C4-2B (cell line): ENCODE measurements at regions not wholly inside any gene's neighbourhood (a gene's known extent, or its start where the extent isn't known, plus 50 kb on each side); places are given as distances from the start of the nearest gene placed in this dataset.

ENCODE experiments used
- ZFX ChIP-seq: fragments of 450-650 bp; IDR thresholded peaks from 2 replicates; pipeline ENCODE4 v1.6.1; 2017
- TF ChIP-seq, protein P1 (sequence below): fragments of 450-650 bp; conservative IDR thresholded peaks from 2 replicates; pipeline ENCODE4 v1.5.1; 2017; ENCODE audit warnings: mild to moderate bottlenecking

DNA sequence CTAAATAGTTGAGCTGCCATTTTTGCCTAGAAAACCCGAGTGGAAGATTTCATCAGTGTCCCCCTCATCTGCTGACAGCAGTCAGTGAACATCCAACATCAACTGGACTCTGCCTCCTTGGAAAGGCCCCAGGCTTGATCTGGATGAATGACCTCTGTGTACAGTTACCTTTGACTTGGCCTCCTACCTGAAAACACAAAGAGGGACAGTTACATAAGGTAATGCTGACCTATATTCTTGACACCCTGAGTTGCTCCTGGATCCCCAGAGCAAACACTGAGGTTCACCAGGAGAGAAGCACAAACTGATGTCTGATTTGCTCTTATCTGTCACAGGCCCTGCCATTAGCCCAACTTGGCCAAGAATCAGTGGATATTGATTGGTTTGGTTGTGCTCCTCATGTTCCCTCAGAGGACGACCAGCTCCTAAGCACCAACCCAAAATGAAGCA is 138.9 kb downstream of the PROX1 start:
- TF ChIP-seq, protein P1, sequence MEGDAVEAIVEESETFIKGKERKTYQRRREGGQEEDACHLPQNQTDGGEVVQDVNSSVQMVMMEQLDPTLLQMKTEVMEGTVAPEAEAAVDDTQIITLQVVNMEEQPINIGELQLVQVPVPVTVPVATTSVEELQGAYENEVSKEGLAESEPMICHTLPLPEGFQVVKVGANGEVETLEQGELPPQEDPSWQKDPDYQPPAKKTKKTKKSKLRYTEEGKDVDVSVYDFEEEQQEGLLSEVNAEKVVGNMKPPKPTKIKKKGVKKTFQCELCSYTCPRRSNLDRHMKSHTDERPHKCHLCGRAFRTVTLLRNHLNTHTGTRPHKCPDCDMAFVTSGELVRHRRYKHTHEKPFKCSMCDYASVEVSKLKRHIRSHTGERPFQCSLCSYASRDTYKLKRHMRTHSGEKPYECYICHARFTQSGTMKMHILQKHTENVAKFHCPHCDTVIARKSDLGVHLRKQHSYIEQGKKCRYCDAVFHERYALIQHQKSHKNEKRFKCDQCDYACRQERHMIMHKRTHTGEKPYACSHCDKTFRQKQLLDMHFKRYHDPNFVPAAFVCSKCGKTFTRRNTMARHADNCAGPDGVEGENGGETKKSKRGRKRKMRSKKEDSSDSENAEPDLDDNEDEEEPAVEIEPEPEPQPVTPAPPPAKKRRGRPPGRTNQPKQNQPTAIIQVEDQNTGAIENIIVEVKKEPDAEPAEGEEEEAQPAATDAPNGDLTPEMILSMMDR, result no peak
- no peak for TF ChIP-seq ZFX
